SH-SY5Y (cell line): ENCODE measurements at regions not wholly inside any gene's neighbourhood (a gene's known extent, or its start where the extent isn't known, plus 50 kb on each side); places are given as distances from the start of the nearest gene placed in this dataset.

Experiments used
- GATA2 ChIP-seq: IDR thresholded peaks from 2 replicates; pipeline ENCODE4 v1.6.1; 2011; ENCODE audit warnings: mild to moderate bottlenecking, low read depth, low read length
- GATA3 ChIP-seq: IDR thresholded peaks from 2 replicates; pipeline ENCODE4 v1.6.1; 2011; ENCODE audit warnings: low read depth, mild to moderate bottlenecking, low read length, moderate library complexity

- TF ChIP-seq GATA3 (no peak), GATA2 (no peak)
Observed at GRCh38 chr18:27794181-27794926, 382.6 kb downstream of the CDH2 start.

DNA sequence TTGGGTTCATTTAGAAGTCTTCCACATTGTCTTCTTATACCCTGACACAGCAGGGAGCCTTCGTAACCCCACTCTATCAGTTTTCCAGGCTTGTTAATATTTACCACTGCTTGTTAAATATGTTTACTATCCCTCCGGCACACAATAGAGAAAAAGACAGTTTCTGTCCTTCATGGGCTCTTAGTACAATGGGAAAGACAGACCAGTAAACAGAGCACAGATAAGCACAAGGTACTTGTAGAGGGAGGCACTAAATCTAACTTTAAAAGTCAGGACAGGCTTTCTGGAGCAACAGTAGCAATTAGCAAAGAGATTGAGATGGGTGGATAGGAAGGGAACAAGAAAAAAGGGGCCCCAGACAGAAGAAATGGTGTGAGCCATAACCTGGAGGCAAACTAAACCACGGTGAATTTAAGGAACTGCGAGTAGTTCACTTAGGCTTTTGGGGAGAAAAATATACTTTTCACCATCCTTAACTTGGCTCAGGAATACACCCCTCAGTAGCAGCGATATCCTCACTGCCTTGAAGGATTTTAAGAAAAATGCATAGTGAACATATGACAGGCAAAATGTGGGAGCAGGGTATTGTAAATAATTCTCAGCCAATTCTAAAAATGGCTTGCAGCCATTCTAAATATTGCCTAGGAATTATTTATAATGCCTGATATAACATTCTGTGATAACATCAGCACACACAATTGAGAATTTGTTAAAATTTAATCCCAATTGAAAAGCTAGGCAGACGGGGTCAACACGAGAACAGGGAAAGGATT is 383.7 kb downstream of the CDH2 start:
- TF ChIP-seq GATA2 = no peak
- TF ChIP-seq GATA3 = no peak

GRCh38 chr18:27789406-27789805 is 387.5 kb downstream of the CDH2 start:
- no peak for TF ChIP-seq GATA2
- no peak for TF ChIP-seq GATA3

GRCh38 chr18:27787547-27787946 is 389.4 kb downstream of the CDH2 start:
- TF ChIP-seq GATA3 (no peak), GATA2 (no peak)

GRCh38 chr18:27785815-27786471 is 391.0 kb downstream of the CDH2 start:
- TF ChIP-seq GATA2 (no peak), GATA3 (no peak)

- no peak for TF ChIP-seq GATA3
- no peak for TF ChIP-seq GATA2
Observed at GRCh38 chr18:27780061-27780745, 396.7 kb downstream of the CDH2 start.

DNA sequence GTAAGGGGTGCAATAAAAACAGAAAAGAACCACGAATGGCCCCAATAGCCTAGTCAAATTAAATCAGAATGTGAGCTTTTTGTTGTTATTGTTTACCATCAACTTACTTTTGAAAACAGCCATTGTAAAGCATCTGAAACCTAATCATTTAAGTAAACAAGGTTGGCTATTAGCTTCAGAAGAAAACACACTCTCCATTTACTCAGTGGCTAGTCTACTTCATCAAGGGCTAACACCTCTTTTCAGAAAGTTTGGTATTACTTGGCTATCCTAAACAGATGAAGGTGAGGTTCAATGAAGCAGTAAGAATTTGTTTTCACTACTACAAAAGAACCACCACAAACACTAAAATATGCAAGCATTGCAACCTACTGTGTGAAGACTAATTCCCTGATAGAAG is 398.0 kb downstream of the CDH2 start:
- TF ChIP-seq GATA2 (no peak), GATA3 (no peak)

DNA sequence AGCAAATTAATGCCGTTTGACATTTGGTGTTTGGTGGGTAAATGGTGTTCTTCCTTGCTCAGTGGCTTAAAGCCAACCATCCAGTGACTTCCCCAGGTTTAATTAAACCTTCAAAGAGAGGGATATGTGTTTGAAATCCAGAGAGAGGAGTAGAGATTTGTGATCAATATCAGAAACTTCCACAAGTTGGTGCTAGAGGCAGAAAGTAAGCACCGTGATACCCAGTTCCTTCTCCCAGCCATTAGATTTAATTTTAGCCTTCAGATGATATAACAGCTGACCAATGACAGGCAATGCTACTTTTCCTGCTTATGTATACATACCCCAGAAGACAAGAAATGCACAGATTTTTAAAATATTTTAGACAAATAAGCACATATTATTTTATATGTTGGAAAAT is 398.5 kb downstream of the CDH2 start:
- TF ChIP-seq GATA3 = no peak
- TF ChIP-seq GATA2 = no peak

DNA sequence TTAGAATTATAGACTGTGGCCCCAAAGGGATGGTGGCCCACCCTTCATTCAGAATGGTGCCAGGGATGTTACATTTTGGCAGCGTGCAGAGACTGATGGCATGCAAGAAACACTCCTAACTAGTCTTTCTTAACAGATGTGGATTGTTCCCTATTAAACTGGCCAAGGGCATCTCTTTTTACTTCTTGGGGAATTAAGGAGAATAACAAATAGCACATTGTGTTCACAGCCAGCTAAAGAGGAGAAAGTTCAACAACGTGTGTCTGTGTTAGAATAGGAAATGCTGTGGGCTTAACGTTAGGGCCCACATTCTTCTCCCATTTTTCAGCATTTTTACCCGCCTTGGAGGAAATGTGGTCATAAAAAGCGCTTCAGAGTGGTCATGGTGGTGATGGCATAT is 404.8 kb downstream of the CDH2 start:
- no peak for TF ChIP-seq GATA3
- no peak for TF ChIP-seq GATA2

DNA sequence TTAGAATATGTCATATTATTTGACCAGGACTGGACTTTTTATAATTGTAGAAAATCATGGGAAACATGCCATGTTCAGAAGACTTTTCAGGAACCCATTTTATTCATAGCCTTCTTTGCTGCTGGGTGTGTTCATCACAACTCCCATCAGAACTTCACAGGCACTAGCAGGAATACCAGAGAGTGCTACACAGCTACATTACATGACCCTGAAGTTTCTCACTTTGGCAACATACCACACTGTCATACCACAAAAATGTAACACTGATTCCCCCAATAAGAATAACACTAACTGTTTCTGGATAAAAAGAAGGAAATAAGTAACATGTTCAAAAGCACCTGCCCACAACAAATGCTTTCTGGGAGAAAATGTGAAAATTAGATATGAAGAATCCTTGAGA is 405.4 kb downstream of the CDH2 start:
- TF ChIP-seq GATA2 (no peak), GATA3 (no peak)

DNA sequence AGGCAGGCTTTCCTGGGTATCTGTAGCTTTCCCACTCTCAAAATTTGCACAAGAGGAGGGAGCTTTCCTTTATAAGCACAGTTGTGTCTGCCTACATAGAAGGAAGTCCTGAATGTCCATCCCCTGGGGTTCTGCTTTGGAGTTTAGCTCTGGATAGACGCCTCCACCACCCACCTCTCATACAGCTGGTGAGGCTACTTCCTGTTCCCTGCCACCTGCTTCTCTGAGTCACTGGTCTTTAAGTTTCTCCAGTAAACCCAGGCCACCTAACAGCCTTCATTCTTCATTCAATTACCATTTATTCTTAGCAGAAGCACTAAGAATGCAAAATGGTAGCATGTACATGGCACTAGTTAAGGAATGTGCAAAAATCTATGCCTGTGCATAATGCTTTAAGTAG is 407.8 kb downstream of the CDH2 start:
- TF ChIP-seq GATA2 = no peak
- TF ChIP-seq GATA3 = no peak

DNA sequence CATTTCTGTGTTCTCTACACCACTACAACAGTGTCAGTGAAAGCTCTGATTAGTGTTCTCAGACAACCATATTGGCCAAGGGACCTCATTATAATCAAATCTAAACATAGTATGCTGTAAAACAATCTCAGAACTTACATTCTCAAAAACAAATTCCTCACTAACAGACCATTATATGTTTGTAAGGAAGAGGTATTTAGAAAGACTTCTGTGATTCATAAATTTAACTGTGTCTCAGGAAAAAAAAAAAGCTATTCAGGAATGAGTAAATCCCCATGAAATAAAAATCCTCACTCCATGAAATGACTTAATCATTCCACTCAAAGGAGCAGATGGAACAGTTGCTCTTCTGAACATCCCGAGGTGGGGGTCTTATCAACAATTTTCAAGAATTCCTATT is 413.0 kb downstream of the CDH2 start:
- no peak for TF ChIP-seq GATA3

DNA sequence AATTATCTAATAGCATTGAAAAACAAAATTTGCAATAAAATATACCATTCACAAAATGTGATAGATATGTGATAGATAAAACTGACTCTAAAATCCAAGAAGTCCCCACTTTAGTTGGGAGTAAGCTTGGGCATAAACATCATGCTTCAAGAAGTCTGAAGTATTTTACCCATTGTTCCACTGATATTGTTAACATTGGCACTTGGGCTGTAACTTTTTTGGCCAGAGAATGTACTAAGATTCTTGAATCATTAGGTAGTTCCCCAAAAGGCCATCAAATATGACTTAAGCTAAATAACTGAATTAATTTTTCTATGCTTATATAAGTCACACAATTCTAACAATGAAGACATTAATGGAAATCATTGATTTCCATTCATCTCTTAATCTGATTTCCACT is 413.6 kb downstream of the CDH2 start:
- TF ChIP-seq GATA2 = no peak
- TF ChIP-seq GATA3 = no peak

DNA sequence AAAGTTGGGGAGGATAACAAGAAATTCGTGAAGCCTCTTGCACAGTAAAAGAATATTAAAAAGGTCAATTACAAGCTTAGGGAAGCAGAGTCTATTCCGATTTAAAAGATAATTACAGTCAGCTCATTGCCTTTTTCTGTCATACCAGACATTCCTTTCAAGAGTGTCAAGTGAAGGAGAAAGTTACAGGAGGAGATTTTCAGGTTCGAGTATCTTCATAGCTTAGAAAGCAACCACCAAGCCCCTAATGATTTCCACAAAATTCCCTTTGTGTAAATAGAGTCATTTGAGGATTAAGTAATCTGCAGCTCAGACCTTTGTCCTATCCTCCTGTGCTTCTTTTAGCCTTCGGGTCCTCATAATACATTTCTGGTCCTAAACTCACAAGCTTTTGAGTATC is 414.9 kb downstream of the CDH2 start:
- no peak for TF ChIP-seq GATA3
- TF ChIP-seq GATA2 = no peak

GRCh38 chr18:27752944-27753343 is 424.0 kb downstream of the CDH2 start:
- TF ChIP-seq GATA2 (no peak), GATA3 (no peak)
